HepG2 (cell line): ENCODE measurements at regions not wholly inside any gene's neighbourhood (a gene's known extent, or its start where the extent isn't known, plus 50 kb on each side); places are given as distances from the start of the nearest gene placed in this dataset.

Experiments
- ATAC-seq: fragments of 200-7000 bp; cut with Tn5 transposase; 3 replicates; pipeline ENCODE4 v1.9.1; 2020; ENCODE audit warnings: mild to moderate bottlenecking, moderate library complexity
- BruUV-seq: library from RNA; stranded (reverse); fragments of 400-500 nt; replicated peaks from 2 replicates; lab custom pipeline; 2021; lab: Mats Ljungman, UMichigan
- CTCF ChIA-PET: fragments of 300-600 bp; formaldehyde crosslinking; extraction: SDS; loops from one replicate; lab custom pipeline; 2021; ENCODE audit warnings: low total read pairs, inconsistent platforms, low intra/inter-chr PET ratio; lab: Yijun Ruan, JAX
- POLR2A ChIA-PET: fragments of 350-600 bp; sonication (Branson Sonifier 250); formaldehyde crosslinking; loops from one replicate; lab custom pipeline; 2020; ENCODE audit warnings: antibody characterized with exemption, inconsistent platforms; lab: Yijun Ruan, JAX
- DNase-seq: peaks from one replicate; pipeline ENCODE4 v3.0.0-alpha.2; 2015; ENCODE audit warnings: low spot score
- FAIRE-seq: peaks from 3 replicates; lab custom pipeline; 2011; peaks lifted over from hg19 to GRCh38; lab: Jason Lieb, UNC
- H2AFZ ChIP-seq: one replicate; pipeline ENCODE4 v1.6.1; 2011; ENCODE audit warnings: low read length, inconsistent platforms
- H3K27ac ChIP-seq: fragments of 300-600 bp; 3 replicates; pipeline ENCODE4 v1.8.0; 2011; ENCODE audit warnings: mixed run types, mild to moderate bottlenecking, mixed read lengths, low read length, inconsistent platforms; ENCODE audit not compliant: insufficient read depth; ENCODE audit errors: extremely low read length
- H3K27me3 ChIP-seq, 2 experiments: fragments of 200-600 bp in 1 of 2; 2 replicates in 1 of 2; 3 replicates in 1 of 2; pipeline versions ENCODE4 v1.6.0 to v1.8.0; 2011; ENCODE audit warnings: low read length in 2 of 2, mild to moderate bottlenecking in 2 of 2, moderate library complexity in 2 of 2, inconsistent platforms in 1 of 2; ENCODE audit not compliant: insufficient read depth in 2 of 2, control insufficient read depth in 1 of 2
- H3K36me3 ChIP-seq, 2 experiments: fragments of 200-600 bp in 1 of 2; replicated peaks in 1 of 2; 2 replicates in 1 of 2; 3 replicates in 1 of 2; pipeline versions ENCODE4 v1.5.1 to v1.8.0; 2011; ENCODE audit warnings: low read length in 2 of 2, inconsistent platforms in 1 of 2; ENCODE audit not compliant: insufficient read depth in 2 of 2, control insufficient read depth in 1 of 2
- H3K4me1 ChIP-seq: 2 replicates; pipeline ENCODE4 v1.5.1; 2012; ENCODE audit warnings: low read length, inconsistent platforms; ENCODE audit not compliant: insufficient read depth
- H3K4me2 ChIP-seq: 2 replicates; pipeline ENCODE4 v1.6.0; 2011; ENCODE audit warnings: low read depth, low read length, inconsistent platforms
- H3K4me3 ChIP-seq, 3 experiments: fragments of 200-600 bp in 1 of 3; sonication (generic), shearing (Covaris generic) in 1 of 3; replicated peaks in 1 of 3; 2 replicates each; pipeline ENCODE4 v1.5.1; 2011 to 2016; ENCODE audit warnings: low read length in 3 of 3, inconsistent platforms in 2 of 3, low read depth in 2 of 3, mild to moderate bottlenecking in 2 of 3, control low read depth in 1 of 3, mixed read lengths in 1 of 3; ENCODE audit not compliant: insufficient read depth in 1 of 3
- H3K79me2 ChIP-seq: one replicate; pipeline ENCODE4 v1.6.1; 2011; ENCODE audit warnings: low read length, inconsistent platforms; ENCODE audit not compliant: insufficient read depth
- H3K9ac ChIP-seq: 2 replicates; pipeline ENCODE4 v1.6.0; 2011; ENCODE audit warnings: mild to moderate bottlenecking, low read depth, low read length, inconsistent platforms; ENCODE audit not compliant: insufficient read depth
- H3K9me3 ChIP-seq: 2 replicates; pipeline ENCODE4 v1.5.1; 2012; ENCODE audit warnings: mild to moderate bottlenecking, low read length
- H4K20me1 ChIP-seq: 2 replicates; pipeline ENCODE4 v1.6.0; 2011; ENCODE audit warnings: inconsistent platforms, mild to moderate bottlenecking, low read length, moderate library complexity; ENCODE audit not compliant: insufficient read depth
- GTF2F1 ChIP-seq: fragments of 150-350 bp; IDR thresholded peaks from 2 replicates; pipeline ENCODE4 v1.6.1; 2014; ENCODE audit warnings: low read length
- NFATC3 ChIP-seq: sonication (generic); formaldehyde crosslinking; IDR thresholded peaks from 2 replicates; pipeline ENCODE4 v1.5.1; 2020; ENCODE audit warnings: mild to moderate bottlenecking, missing genetic modification reagents
- NRL ChIP-seq: sonication (generic); formaldehyde crosslinking; IDR thresholded peaks from 2 replicates; pipeline ENCODE4 v1.5.0; 2020; ENCODE audit warnings: missing genetic modification reagents, mild to moderate bottlenecking, moderate library complexity, borderline replicate concordance
- PAX8 ChIP-seq: sonication (generic); formaldehyde crosslinking; IDR thresholded peaks from 2 replicates; pipeline ENCODE4 v1.8.0; 2022; ENCODE audit warnings: mild to moderate bottlenecking, missing genetic modification reagents, borderline replicate concordance
- REL ChIP-seq: sonication (generic); formaldehyde crosslinking; conservative IDR thresholded peaks from 2 replicates; pipeline ENCODE4 v1.8.0; 2022; ENCODE audit warnings: mild to moderate bottlenecking, missing genetic modification reagents, moderate library complexity
- SAP130 ChIP-seq: IDR thresholded peaks from 2 replicates; pipeline ENCODE4 v1.6.1; 2016; ENCODE audit warnings: low read depth
- ZNF589 ChIP-seq: sonication (generic); formaldehyde crosslinking; conservative IDR thresholded peaks from 2 replicates; pipeline ENCODE4 v1.8.0; 2022; ENCODE audit warnings: mild to moderate bottlenecking, moderate library complexity, missing genetic modification reagents
- WGBS: methylation state at CpG from one replicate; pipeline ENCODE4 v1.1.6; 2017; ENCODE audit warnings: low lambda C conversion rate; 5-methylcytosine and 5-hydroxymethylcytosine counted together
- in situ Hi-C: cut with HindIII; loops from 2 replicates; pipeline ENCODE4 v1.10.0; 2017; ENCODE audit warnings: low pct_unique_long_range_greater_than_20kb; ENCODE audit not compliant: extremely low pct_ligation_motif_present
- intact Hi-C: fragments of 100-400 bp; cut with micrococcal nuclease; formaldehyde crosslinking; loops from one replicate; pipeline ENCODE4 v1.10.0; 2022; ENCODE audit not compliant: unreplicated experiment
- TF ChIP-seq, protein P1 (sequence below): IDR thresholded peaks from 2 replicates; pipeline ENCODE4 v1.6.1; 2016; ENCODE audit warnings: missing genetic modification reagents, missing compliant biosample characterization
- TF ChIP-seq, protein P2 (sequence below): sonication (generic); formaldehyde crosslinking; IDR thresholded peaks from 2 replicates; pipeline ENCODE4 v1.8.0; 2022; ENCODE audit warnings: mild to moderate bottlenecking, missing genetic modification reagents, moderate library complexity

DNA sequence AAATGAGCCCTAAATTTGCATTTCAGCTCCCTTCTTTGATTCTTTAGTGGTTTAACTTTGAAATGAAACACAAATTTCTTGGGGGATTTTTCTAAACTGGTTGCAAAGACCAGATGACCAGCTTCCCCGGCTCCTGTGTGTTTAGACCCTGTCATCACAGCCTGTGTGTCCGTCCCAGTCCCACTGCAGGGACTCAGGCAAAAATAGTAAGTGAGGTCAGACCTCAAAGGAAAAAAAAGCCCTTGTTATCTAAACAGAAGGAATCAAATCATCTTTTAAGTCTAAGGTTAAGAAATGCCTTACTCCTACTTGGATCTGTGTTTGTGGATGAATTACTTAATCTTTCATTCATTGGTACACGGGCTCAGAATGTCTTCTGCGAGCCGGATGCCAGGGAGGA is 423.7 kb downstream of the LPIN1 start:
- FAIRE-seq (no peak), DNase-seq (no peak), ATAC-seq (no peak)
- ChIA-PET POLR2A (no interaction called here), CTCF (no interaction called here)
- H3K79me2 ChIP-seq = no peaks in the 10 kb centered on the region
- H4K20me1 ChIP-seq = no peaks in the 10 kb centered on the region
- in situ Hi-C loops (no loop called here), intact Hi-C loops (no loop called here)
- H3K27ac ChIP-seq = no peak overlapping the region
- H3K4me3 ChIP-seq = no peak overlapping the region
- H3K4me1 ChIP-seq = no peaks in the 10 kb centered on the region
- H3K36me3 ChIP-seq = no peaks in the 10 kb centered on the region
- no peaks in the 10 kb centered on the region for H3K9me3 ChIP-seq
- 0% methylated on average over 5 of the region's 5 CpGs for WGBS
- H2AFZ ChIP-seq = no peak overlapping the region
- TF ChIP-seq ZNF589 (CRISPR knock-in tag) (no peak), NFATC3 (CRISPR knock-in tag) (no peak), GTF2F1 (no peak), NRL (CRISPR knock-in tag) (no peak), REL (CRISPR knock-in tag) (no peak)
- TF ChIP-seq, protein P1, sequence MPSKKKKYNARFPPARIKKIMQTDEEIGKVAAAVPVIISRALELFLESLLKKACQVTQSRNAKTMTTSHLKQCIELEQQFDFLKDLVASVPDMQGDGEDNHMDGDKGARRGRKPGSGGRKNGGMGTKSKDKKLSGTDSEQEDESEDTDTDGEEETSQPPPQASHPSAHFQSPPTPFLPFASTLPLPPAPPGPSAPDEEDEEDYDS = no peak
- no peak overlapping the region for H3K9ac ChIP-seq
- H3K4me2 ChIP-seq = no peak overlapping the region
- no TSS peak for BruUV-seq
- H3K27me3 ChIP-seq = no peaks in the 10 kb centered on the region

DNA sequence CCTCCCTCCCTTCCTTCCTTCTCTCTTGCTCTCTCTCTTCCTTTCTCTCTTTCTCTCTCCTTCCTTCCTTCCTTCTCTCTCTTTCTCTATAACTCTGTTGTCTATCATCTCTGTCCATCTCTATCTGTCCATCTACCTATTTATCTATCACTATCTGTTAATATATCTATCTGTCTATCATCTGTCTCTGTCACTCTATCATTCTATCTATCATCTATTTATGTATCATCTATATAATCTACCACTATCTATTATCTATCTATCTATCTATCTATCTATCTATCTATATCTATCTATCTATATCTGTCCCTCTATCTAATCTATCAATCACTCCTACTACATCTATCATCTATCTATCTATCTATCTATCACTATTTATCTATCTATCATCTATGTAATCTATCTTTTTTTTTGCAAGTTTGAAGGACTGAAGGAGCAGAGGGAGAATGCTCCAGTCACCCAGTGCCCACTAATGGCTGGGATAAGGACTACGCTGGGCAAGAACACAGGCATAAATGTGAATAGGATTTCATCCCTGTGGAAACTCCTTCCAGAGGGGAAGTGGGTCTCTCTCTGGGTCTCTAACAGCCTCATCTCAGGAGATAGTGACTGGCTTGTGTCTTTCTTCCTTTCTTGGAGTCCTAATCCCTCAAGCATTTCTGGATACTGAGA is 427.0 kb downstream of the LPIN1 start:
- Histone ChIP-seq H3K27ac (no peak overlapping the region), H3K4me3 (no peak overlapping the region), H3K4me2 (no peak overlapping the region), H3K27me3 (no peaks in the 10 kb centered on the region)
- WGBS = 53% methylated on average over 1 of the region's 1 CpG
- no peak for TF ChIP-seq PAX8 (CRISPR knock-in tag)
- TF ChIP-seq SAP130 = no peak
- TF ChIP-seq, protein P2, sequence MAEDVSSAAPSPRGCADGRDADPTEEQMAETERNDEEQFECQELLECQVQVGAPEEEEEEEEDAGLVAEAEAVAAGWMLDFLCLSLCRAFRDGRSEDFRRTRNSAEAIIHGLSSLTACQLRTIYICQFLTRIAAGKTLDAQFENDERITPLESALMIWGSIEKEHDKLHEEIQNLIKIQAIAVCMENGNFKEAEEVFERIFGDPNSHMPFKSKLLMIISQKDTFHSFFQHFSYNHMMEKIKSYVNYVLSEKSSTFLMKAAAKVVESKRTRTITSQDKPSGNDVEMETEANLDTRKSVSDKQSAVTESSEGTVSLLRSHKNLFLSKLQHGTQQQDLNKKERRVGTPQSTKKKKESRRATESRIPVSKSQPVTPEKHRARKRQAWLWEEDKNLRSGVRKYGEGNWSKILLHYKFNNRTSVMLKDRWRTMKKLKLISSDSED (CRISPR knock-in tag) = no peak
- TF ChIP-seq, all 625 proteins: peak for 0
- DNase-seq = no peak
- Histone ChIP-seq H4K20me1 (no peaks in the 10 kb centered on the region), H3K9me3 (no peaks in the 10 kb centered on the region), H3K36me3 (no peaks in the 10 kb centered on the region), H3K9ac (no peak overlapping the region), H2AFZ (no peak overlapping the region), H3K79me2 (no peaks in the 10 kb centered on the region), H3K4me1 (no peaks in the 10 kb centered on the region)
- CTCF ChIA-PET = no interaction called here
- no peak for FAIRE-seq
- in situ Hi-C loops (no loop called here), intact Hi-C loops (no loop called here)
- BruUV-seq = no TSS peak
- ATAC-seq = no peak
- POLR2A ChIA-PET = no interaction called here
